ENCODE measurements at regions not wholly inside any gene's neighbourhood (a gene's known extent, or its start where the extent isn't known, plus 50 kb on each side); places are given as distances from the start of the nearest gene placed in this dataset.

- Histone ChIP-seq H3K27me3 (ENCODE audit: low read depth, low read length) (no peaks in the 10 kb centered on the region), H3K27ac (ENCODE audit: low read length) (no peak overlapping the region), H3K4me3 (ENCODE audit: low read length) (no peak overlapping the region), H4K20me1 (ENCODE audit: insufficient read depth, low read length) (no peaks in the 10 kb centered on the region), H3K36me3 (replicated peaks; ENCODE audit: low read depth, low read length) (no peaks in the 10 kb centered on the region), H3K79me2 (ENCODE audit: low read length) (no peaks in the 10 kb centered on the region), H2AFZ (ENCODE audit: low read depth, low read length) (no peak overlapping the region), H3K9ac (ENCODE audit: low read length) (no peak overlapping the region), H3K4me2 (ENCODE audit: low read length) (no peak overlapping the region), H3K4me1 (ENCODE audit: low read length) (no peaks in the 10 kb centered on the region), H3K9me3 (ENCODE audit: insufficient read depth, low read length) (no peaks in the 10 kb centered on the region)
- no peak for TF ChIP-seq EZH2phosphoT487 (IDR thresholded peaks at IDR 0.05; ENCODE audit: low read depth)
- TF ChIP-seq, protein P1, sequence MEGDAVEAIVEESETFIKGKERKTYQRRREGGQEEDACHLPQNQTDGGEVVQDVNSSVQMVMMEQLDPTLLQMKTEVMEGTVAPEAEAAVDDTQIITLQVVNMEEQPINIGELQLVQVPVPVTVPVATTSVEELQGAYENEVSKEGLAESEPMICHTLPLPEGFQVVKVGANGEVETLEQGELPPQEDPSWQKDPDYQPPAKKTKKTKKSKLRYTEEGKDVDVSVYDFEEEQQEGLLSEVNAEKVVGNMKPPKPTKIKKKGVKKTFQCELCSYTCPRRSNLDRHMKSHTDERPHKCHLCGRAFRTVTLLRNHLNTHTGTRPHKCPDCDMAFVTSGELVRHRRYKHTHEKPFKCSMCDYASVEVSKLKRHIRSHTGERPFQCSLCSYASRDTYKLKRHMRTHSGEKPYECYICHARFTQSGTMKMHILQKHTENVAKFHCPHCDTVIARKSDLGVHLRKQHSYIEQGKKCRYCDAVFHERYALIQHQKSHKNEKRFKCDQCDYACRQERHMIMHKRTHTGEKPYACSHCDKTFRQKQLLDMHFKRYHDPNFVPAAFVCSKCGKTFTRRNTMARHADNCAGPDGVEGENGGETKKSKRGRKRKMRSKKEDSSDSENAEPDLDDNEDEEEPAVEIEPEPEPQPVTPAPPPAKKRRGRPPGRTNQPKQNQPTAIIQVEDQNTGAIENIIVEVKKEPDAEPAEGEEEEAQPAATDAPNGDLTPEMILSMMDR (IDR thresholded peaks at IDR 0.05; ENCODE audit: low read depth, low read length), result no peak
Measured at GRCh38 chr1:55338448-55338820, 123.3 kb upstream of the USP24 start.

DNA sequence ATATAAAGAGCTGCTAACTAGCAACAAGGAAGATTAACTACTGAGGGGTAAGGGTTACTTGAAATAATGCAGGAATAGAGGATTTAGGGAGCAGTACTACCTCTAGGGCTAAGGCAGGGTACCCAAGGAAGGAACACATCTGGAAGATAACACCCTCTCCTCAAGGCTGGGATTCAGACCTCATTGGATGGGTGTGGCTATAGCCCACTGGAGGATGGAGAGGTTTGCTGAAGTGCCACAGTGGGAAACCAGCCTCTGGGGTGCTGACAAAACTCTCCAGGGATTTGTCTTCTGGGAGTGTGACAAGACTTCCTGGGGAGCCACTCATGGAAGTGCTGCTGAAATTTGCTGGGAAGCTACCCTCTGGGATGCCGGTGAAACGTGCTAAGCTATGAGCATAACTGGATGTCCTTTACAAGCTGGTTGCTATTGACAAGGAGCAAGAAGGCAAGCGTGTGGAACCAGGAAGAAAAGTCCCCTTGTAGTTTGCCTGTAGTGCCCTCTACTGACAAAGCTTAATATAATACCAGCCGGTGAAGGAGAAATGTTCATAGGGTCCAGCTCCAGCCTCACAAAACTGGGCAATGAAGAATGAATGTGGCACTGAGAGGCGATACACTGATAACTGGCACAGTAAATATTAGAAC, 122.8 kb upstream of the USP24 start:
- Histone ChIP-seq H3K36me3 (replicated peaks; ENCODE audit: low read depth, low read length) (no peaks in the 10 kb centered on the region), H3K27me3 (ENCODE audit: low read depth, low read length) (no peaks in the 10 kb centered on the region), H3K9ac (ENCODE audit: low read length) (no peak overlapping the region), H3K4me1 (ENCODE audit: low read length) (no peaks in the 10 kb centered on the region), H4K20me1 (ENCODE audit: insufficient read depth, low read length) (no peaks in the 10 kb centered on the region), H3K27ac (ENCODE audit: low read length) (no peak overlapping the region), H3K4me3 (ENCODE audit: low read length) (no peak overlapping the region), H3K79me2 (ENCODE audit: low read length) (no peaks in the 10 kb centered on the region), H3K4me2 (ENCODE audit: low read length) (peak overlapping the region; percentile 56), H3K9me3 (ENCODE audit: insufficient read depth, low read length) (no peaks in the 10 kb centered on the region), H2AFZ (ENCODE audit: low read depth, low read length) (peak overlapping the region; percentile 77; the same call in 1 of the 2 replicates)
- TF ChIP-seq, protein P1 (IDR thresholded peaks at IDR 0.05; ENCODE audit: low read depth, low read length), result peak; percentile 62
- no peak for TF ChIP-seq EZH2phosphoT487 (IDR thresholded peaks at IDR 0.05; ENCODE audit: low read depth)

DNA sequence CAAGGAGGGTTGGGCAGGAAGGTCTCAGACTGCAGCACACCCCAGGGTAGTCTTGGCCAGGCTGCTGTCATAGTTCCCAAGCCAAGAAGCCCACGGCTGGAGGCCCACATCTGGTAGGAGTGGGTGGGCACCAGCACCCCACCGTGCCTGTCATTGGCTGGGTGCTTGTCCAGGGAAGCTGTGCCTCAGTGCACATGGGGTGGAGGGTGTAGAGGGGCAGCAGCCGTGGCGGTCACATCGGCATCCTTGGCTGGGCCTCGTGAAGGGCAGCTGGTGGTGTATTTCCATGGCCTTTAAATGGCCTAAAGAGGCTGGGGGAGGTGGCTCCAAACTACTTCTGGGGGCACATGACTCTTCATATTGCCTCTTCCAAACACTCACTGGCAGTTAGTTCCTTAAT, 119.6 kb upstream of the USP24 start:
- no peak overlapping the region for H3K9ac ChIP-seq (ENCODE audit: low read length)
- H3K27ac ChIP-seq (ENCODE audit: low read length), result no peak overlapping the region
- TF ChIP-seq, protein P1 (IDR thresholded peaks at IDR 0.05; ENCODE audit: low read depth, low read length), result no peak
- no peak for TF ChIP-seq EZH2phosphoT487 (IDR thresholded peaks at IDR 0.05; ENCODE audit: low read depth)
- no peaks in the 10 kb centered on the region for H3K9me3 ChIP-seq (ENCODE audit: insufficient read depth, low read length)
- no peaks in the 10 kb centered on the region for H3K79me2 ChIP-seq (ENCODE audit: low read length)
- no peaks in the 10 kb centered on the region for H3K27me3 ChIP-seq (ENCODE audit: low read depth, low read length)
- H3K36me3 ChIP-seq (replicated peaks; ENCODE audit: low read depth, low read length), result no peaks in the 10 kb centered on the region
- H3K4me2 ChIP-seq (ENCODE audit: low read length), result no peak overlapping the region
- H2AFZ ChIP-seq (ENCODE audit: low read depth, low read length), result no peak overlapping the region
- no peak overlapping the region for H3K4me3 ChIP-seq (ENCODE audit: low read length)
- H4K20me1 ChIP-seq (ENCODE audit: insufficient read depth, low read length), result no peaks in the 10 kb centered on the region
- H3K4me1 ChIP-seq (ENCODE audit: low read length), result no peaks in the 10 kb centered on the region

DNA sequence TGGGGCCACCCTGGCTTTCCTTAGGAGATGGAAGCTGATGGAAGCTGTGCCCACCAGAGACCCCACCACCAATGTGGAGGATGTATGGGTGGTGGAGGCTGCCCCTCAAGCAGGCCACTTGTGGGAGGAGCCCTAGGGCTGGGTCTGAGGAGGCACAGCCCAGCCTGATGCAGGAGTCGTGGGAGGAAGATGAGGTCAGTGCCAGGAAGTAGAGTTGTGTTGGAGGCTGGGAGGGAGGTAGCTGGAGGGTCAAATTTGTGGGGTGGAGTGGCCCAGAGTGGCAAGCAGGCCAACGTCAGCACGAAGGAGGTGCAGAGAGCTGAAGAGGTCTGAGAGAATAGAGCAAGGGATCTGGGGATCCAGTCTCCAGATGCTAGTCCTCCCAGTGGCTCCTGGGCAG, 119.0 kb upstream of the USP24 start:
- Histone ChIP-seq H3K9me3 (ENCODE audit: insufficient read depth, low read length) (no peaks in the 10 kb centered on the region), H3K36me3 (replicated peaks; ENCODE audit: low read depth, low read length) (no peaks in the 10 kb centered on the region), H3K4me1 (ENCODE audit: low read length) (no peaks in the 10 kb centered on the region), H3K4me2 (ENCODE audit: low read length) (no peak overlapping the region), H3K79me2 (ENCODE audit: low read length) (no peaks in the 10 kb centered on the region), H4K20me1 (ENCODE audit: insufficient read depth, low read length) (no peaks in the 10 kb centered on the region), H3K27me3 (ENCODE audit: low read depth, low read length) (no peaks in the 10 kb centered on the region), H3K27ac (ENCODE audit: low read length) (no peak overlapping the region), H2AFZ (ENCODE audit: low read depth, low read length) (no peak overlapping the region), H3K9ac (ENCODE audit: low read length) (no peak overlapping the region), H3K4me3 (ENCODE audit: low read length) (no peak overlapping the region)
- no peak for TF ChIP-seq EZH2phosphoT487 (IDR thresholded peaks at IDR 0.05; ENCODE audit: low read depth)
- TF ChIP-seq, protein P1 (IDR thresholded peaks at IDR 0.05; ENCODE audit: low read depth, low read length), result no peak

Data from OCI-LY3 (cell line).